SK-N-DZ (cell line): ENCODE measurements at regions not wholly inside any gene's neighbourhood (a gene's known extent, or its start where the extent isn't known, plus 50 kb on each side); places are given as distances from the start of the nearest gene placed in this dataset.

ENCODE experiments used
- DNase-seq: peaks from one replicate; pipeline ENCODE4 v3.0.0-alpha.2; 2015; ENCODE audit warnings: low spot score

DNA sequence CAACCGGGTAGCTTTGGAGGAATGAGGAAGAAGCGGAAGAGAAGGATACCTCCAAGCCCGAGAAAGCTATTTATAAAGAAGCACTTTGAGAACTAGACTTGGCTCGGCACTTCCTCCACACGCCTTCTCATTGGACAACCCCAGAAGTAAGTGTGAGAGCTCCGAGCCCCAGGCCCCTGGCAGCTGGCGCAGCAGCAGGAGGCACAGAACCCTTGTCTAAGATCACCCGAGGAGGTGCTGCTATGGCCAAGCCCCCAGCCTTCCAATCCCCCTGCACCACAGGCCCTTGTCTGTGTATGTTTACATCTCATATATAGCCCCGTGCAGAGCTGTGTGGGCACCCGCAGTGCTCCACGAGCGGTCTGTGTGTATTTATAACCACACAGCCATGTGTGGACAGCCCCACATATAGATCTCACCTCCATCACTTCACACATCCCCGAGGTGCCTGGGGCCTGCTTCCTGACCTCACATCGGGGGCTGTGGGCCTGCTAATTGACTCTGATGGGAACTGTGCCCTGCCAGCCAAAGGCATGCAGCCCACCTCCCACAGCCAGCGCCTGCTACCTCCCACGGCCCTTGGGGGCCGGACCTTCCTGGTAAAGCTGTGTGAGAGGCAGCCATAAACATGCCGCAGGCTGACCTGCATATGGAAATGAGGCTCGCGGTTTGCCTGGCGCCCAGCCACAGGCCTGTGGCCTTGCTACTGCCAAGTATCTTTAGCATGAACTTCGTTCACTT, 96.1 kb downstream of the C17orf67 start:
- DNase-seq, result no peak

DNA sequence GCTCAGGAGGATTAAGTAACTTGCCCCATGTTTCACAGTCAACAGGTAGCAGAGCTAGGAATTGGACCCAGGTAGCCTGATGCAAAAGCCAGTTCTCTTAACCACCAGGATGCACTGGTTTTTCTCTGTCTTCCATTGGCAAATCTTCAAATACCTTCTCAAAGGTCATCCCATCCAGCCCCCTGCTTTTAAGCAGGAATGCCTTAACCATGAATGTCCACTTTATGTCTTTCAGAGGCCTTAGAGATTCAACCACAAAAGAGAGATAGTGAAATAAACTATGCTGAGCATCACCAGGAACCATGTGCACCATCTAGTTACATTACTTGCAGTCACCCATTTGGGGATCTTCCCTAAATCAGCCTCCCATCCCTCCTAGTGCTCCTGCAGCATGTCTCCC, 94.3 kb downstream of the C17orf67 start:
- DNase-seq, result no peak

DNA sequence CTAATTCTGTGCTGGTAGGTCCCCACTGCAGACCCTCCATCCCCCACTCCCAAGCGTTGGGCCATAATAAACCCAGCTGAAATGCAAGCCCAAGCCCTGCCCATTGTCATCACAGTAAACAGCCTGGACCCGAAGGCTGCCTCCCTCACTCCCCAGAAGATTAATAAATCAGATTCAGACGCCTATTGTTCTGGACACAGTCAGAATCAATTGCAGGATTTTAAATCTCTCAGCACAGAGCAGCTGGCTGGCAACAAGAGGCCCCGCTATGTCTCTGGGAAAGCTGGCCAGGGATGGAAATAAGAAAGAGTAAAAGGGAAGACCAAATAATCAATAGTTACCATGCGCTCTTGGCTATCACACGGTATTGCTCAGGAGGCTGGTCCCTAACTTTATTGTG, 93.9 kb downstream of the C17orf67 start:
- DNase-seq, result no peak

DNA sequence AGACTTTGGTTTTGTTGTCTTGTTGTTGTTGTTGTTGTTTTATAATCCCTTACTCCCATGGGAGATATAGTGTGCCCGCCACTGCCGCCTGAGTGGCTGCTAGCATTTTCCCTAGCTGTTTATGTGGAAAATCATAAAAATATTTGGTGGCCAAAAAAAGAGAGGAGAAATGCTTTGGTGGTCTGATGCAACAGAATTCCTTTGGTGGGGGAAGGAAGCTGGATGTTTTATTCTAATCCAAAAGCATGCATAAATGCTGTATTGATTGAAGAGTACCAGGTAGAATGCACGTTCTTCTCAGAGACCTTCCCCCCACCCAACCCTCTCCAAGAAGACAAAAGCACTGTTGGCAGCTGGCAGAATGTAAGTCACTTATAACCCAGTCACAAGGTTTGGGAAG, 93.2 kb downstream of the C17orf67 start:
- no peak for DNase-seq
